SK-N-SH (cell line): ENCODE measurements at regions not wholly inside any gene's neighbourhood (a gene's known extent, or its start where the extent isn't known, plus 50 kb on each side); places are given as distances from the start of the nearest gene placed in this dataset.

Experiments
- CTCF ChIA-PET: fragments of 300-600, 350-600 bp; formaldehyde crosslinking; extraction: SDS; loops from one replicate; lab custom pipeline; 2021; lab: Yijun Ruan, JAX
- POLR2A ChIA-PET: fragments of 350-600 bp; sonication (Branson Sonifier 250); formaldehyde crosslinking; extraction: SDS; loops from one replicate; lab custom pipeline; 2020; ENCODE audit warnings: antibody characterized with exemption, inconsistent platforms; lab: Yijun Ruan, JAX
- DNase-seq: peaks from one replicate; pipeline ENCODE4 v3.0.0; 2012
- H2AFZ ChIP-seq: fragments of 200-600 bp; sonication (generic); 2 replicates; pipeline ENCODE4 v1.8.1; 2016; ENCODE audit warnings: antibody characterized with exemption, mild to moderate bottlenecking, low read depth
- H3F3A ChIP-seq: fragments of 200-600 bp; sonication (generic); replicated peaks from 2 replicates; pipeline ENCODE3; 2016; ENCODE audit warnings: antibody characterized with exemption, mild to moderate bottlenecking; ENCODE audit not compliant: insufficient read depth
- H3K27ac ChIP-seq, 2 experiments: fragments of 200-500 bp in 1 of 2; fragments of 200-600 bp in 1 of 2; sonication (Bioruptor generic) in 1 of 2; sonication (generic), shearing (Covaris generic) in 1 of 2; 2 replicates each; pipeline versions ENCODE4 v1.5.1 to v1.6.1; 2014 to 2016; ENCODE audit warnings: low read depth in 2 of 2, inconsistent platforms in 1 of 2, low read length in 1 of 2, mild to moderate bottlenecking in 1 of 2, mixed read lengths in 1 of 2
- H3K27me3 ChIP-seq: fragments of 200-600 bp; sonication (generic), shearing (Covaris generic); 2 replicates; pipeline ENCODE4 v1.6.1; 2016; ENCODE audit warnings: mixed run types; ENCODE audit not compliant: insufficient read depth
- H3K36me3 ChIP-seq, 2 experiments: fragments of 200-500 bp in 1 of 2; fragments of 200-600 bp in 1 of 2; sonication (Bioruptor generic) in 1 of 2; sonication (generic) in 1 of 2; replicated peaks in 1 of 2; 2 replicates each; pipeline versions ENCODE3 to v1.5.1; 2014 to 2016; ENCODE audit warnings: low read length in 1 of 2, mild to moderate bottlenecking in 1 of 2; ENCODE audit not compliant: insufficient read depth in 2 of 2, control insufficient read depth in 1 of 2
- H3K4me1 ChIP-seq, 2 experiments: fragments of 200-500 bp in 1 of 2; fragments of 200-600 bp in 1 of 2; sonication (Bioruptor generic) in 1 of 2; sonication (generic), shearing (Covaris generic) in 1 of 2; 2 replicates each; pipeline versions ENCODE4 v1.5.1 to v1.6.1; 2014 to 2016; ENCODE audit warnings: low read depth in 1 of 2, low read length in 1 of 2, mixed run types in 1 of 2; ENCODE audit not compliant: insufficient read depth in 2 of 2, control insufficient read depth in 1 of 2
- H3K4me2 ChIP-seq: fragments of 200-600 bp; sonication (generic), shearing (Covaris generic); 2 replicates; pipeline ENCODE4 v1.6.1; 2017; ENCODE audit warnings: mixed run types
- H3K4me3 ChIP-seq, 2 experiments: fragments of 200-500 bp in 1 of 2; fragments of 200-600 bp in 1 of 2; sonication (Bioruptor generic) in 1 of 2; sonication (generic), shearing (Covaris generic) in 1 of 2; 2 replicates each; pipeline versions ENCODE4 v1.5.1 to v1.8.1; 2014 to 2016; ENCODE audit warnings: low read depth in 2 of 2, inconsistent platforms in 1 of 2, low read length in 1 of 2, mild to moderate bottlenecking in 1 of 2, mixed read lengths in 1 of 2, moderate library complexity in 1 of 2
- H3K79me2 ChIP-seq: fragments of 200-600 bp; sonication (generic); 2 replicates; pipeline ENCODE4 v1.8.1; 2017; ENCODE audit warnings: mild to moderate bottlenecking; ENCODE audit not compliant: insufficient read depth
- H3K9ac ChIP-seq: fragments of 200-600 bp; sonication (generic); 2 replicates; pipeline ENCODE4 v1.6.1; 2017; ENCODE audit warnings: mixed run types
- H3K9me2 ChIP-seq: fragments of 200-600 bp; sonication (generic); 2 replicates; pipeline ENCODE4 v1.6.1; 2017; ENCODE audit warnings: mixed run types
- H3K9me3 ChIP-seq: fragments of 200-600 bp; sonication (generic); 2 replicates; pipeline ENCODE4 v1.6.1; 2017; ENCODE audit warnings: mixed run types, mild to moderate bottlenecking, moderate library complexity
- H4K20me1 ChIP-seq: fragments of 200-600 bp; sonication (generic); 2 replicates; pipeline ENCODE4 v1.6.1; 2017; ENCODE audit warnings: mild to moderate bottlenecking, mixed run types; ENCODE audit not compliant: insufficient read depth
- CHD2 ChIP-seq: fragments of 150-350 bp; IDR thresholded peaks from 2 replicates; pipeline ENCODE4 v1.6.1; 2018; ENCODE audit warnings: low read length; ENCODE audit not compliant: partially characterized antibody
- ELF1 ChIP-seq: IDR thresholded peaks from 2 replicates; pipeline ENCODE4 v1.4.0; 2012
- FOSL2 ChIP-seq: IDR thresholded peaks from 2 replicates; pipeline ENCODE4 v1.4.0; 2012; ENCODE audit warnings: low read depth, mild to moderate bottlenecking, moderate library complexity, borderline replicate concordance
- FOXM1 ChIP-seq: IDR thresholded peaks from 2 replicates; pipeline ENCODE4 v1.4.0; 2012; ENCODE audit warnings: low read depth, mild to moderate bottlenecking
- GATA2 ChIP-seq: sonication (generic); formaldehyde crosslinking; IDR thresholded peaks from 2 replicates; pipeline ENCODE4 v1.5.0; 2020; ENCODE audit warnings: mild to moderate bottlenecking, missing genetic modification reagents
- NFIC ChIP-seq: IDR thresholded peaks from 2 replicates; pipeline ENCODE4 v1.4.0; 2012; ENCODE audit warnings: borderline replicate concordance
- NRF1 ChIP-seq: IDR thresholded peaks from 2 replicates; pipeline ENCODE4 v1.6.1; 2012; ENCODE audit warnings: low read depth, mild to moderate bottlenecking, low read length
- RFX5 ChIP-seq: IDR thresholded peaks from 2 replicates; pipeline ENCODE4 v1.6.1; 2012; ENCODE audit warnings: mild to moderate bottlenecking, improper control_type of control experiment, low read length
- YY1 ChIP-seq: IDR thresholded peaks from 2 replicates; pipeline ENCODE4 v1.4.0; 2012; ENCODE audit warnings: low read depth, mild to moderate bottlenecking
- WGBS: methylation state at CpG from one replicate; pipeline ENCODE4 v1.1.6; 2017; ENCODE audit warnings: low lambda C conversion rate; 5-methylcytosine and 5-hydroxymethylcytosine counted together
- TF ChIP-seq, protein P1 (sequence below): IDR thresholded peaks from 2 replicates; pipeline ENCODE4 v1.4.0; 2012; ENCODE audit warnings: low read depth, borderline replicate concordance
- TF ChIP-seq, protein P2 (sequence below): IDR thresholded peaks from 2 replicates; pipeline ENCODE4 v1.6.1; 2012; ENCODE audit warnings: mild to moderate bottlenecking, low read depth, low read length, moderate library complexity

DNA sequence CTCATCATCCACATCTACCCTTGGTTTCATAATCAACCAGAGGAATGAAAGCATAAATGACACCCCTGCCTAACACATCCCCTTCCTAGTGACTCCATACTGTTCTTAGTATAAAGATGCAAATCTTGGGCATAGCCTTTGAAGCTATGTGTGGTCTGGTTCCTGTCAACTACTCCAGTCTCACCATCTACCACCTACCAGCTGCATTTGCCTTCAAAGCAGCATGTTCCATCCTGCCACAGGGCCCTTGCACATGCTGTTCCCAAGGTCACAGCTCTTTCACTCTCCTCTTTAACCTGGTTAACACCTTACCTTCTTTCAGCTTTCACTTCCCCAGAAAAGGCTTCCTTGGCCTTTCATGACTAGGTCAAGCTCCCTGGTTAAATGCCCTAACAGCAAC, 62.3 kb upstream of the ARHGEF3 start:
- TF ChIP-seq RFX5 = no peak
- no peak for TF ChIP-seq CHD2
- TF ChIP-seq, protein P1, sequence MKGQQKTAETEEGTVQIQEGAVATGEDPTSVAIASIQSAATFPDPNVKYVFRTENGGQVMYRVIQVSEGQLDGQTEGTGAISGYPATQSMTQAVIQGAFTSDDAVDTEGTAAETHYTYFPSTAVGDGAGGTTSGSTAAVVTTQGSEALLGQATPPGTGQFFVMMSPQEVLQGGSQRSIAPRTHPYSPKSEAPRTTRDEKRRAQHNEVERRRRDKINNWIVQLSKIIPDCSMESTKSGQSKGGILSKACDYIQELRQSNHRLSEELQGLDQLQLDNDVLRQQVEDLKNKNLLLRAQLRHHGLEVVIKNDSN = no peak
- no peak for TF ChIP-seq YY1
- no peak for TF ChIP-seq GATA2 (CRISPR knock-in tag)
- no peak for TF ChIP-seq NRF1
- TF ChIP-seq, all 33 proteins: peak for 0
- Histone ChIP-seq H3F3A (no peaks in the 10 kb centered on the region), H3K27me3 (no peaks in the 10 kb centered on the region), H3K9ac (no peak overlapping the region), H3K9me3 (no peaks in the 10 kb centered on the region), H3K79me2 (no peaks in the 10 kb centered on the region), H4K20me1 (no peaks in the 10 kb centered on the region), H3K4me2 (no peak overlapping the region), H3K4me3 (no peak overlapping the region), H3K4me1 (peaks cover 4 to 8% of the 10 kb centered on the region in 2 experiments; a peak in 3 of 4 replicates), H3K9me2 (no peaks in the 10 kb centered on the region), H3K36me3 (no peaks in the 10 kb centered on the region), H2AFZ (no peak overlapping the region), H3K27ac (no peak overlapping the region)
- ChIA-PET CTCF (interaction anchor here (0.8 to 2.5 kb wide), 4 partner anchors 8 to 132 kb away, joined by 3 to 9 read pairs (median 6); no protein-coding TSS in a partner anchor), POLR2A (no interaction called here)
- no peak for DNase-seq

DNA sequence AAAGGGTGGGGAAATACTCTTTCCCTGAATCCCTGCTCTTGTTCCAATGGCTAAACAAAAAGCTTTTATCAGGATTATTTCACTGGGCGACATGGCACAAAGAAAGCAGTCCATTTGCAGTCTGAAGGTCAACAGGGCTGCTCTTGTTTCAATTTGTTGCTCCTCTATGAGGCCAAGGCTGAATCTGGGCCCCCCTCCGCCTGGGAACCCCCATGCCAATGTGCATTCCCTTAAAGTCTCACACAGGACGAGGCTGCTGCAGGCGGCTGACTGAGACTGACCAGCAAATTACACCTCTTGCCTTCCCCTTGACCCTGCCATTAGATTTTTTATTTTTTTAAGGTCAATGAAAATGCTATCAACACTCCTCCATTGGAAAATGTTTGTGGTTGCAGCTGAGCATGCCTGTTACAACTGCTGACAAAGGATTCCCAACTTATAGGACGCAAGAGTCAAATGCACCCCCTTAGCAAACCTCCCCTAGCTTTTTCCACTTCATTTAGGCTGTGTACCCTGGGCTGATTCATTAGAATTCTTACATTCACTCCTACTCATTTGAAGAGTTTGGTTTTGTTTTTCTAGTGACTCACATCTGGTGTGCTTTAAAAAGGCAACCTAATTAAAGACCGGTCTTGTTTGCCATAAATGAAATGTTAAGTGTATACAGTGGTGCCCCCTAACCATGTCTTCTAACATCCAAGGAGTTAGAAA, 60.8 kb upstream of the ARHGEF3 start:
- peaks cover 4 to 7% of the 10 kb centered on the region in 2 experiments; a peak in 2 of 4 replicates for H3K4me1 ChIP-seq
- H4K20me1 ChIP-seq = no peaks in the 10 kb centered on the region
- CTCF ChIA-PET = interaction anchor here (0.9 to 1.4 kb wide), 2 partner anchors 61 to 126 kb away, joined by 3 to 5 read pairs; partner anchors contain the start of gene ARHGEF3
- POLR2A ChIA-PET = no interaction called here
- no peaks in the 10 kb centered on the region for H3F3A ChIP-seq
- H3K4me3 ChIP-seq = no peak overlapping the region
- H3K9me3 ChIP-seq = no peaks in the 10 kb centered on the region
- no peak for DNase-seq
- H3K9me2 ChIP-seq = no peaks in the 10 kb centered on the region
- TF ChIP-seq, protein P2, sequence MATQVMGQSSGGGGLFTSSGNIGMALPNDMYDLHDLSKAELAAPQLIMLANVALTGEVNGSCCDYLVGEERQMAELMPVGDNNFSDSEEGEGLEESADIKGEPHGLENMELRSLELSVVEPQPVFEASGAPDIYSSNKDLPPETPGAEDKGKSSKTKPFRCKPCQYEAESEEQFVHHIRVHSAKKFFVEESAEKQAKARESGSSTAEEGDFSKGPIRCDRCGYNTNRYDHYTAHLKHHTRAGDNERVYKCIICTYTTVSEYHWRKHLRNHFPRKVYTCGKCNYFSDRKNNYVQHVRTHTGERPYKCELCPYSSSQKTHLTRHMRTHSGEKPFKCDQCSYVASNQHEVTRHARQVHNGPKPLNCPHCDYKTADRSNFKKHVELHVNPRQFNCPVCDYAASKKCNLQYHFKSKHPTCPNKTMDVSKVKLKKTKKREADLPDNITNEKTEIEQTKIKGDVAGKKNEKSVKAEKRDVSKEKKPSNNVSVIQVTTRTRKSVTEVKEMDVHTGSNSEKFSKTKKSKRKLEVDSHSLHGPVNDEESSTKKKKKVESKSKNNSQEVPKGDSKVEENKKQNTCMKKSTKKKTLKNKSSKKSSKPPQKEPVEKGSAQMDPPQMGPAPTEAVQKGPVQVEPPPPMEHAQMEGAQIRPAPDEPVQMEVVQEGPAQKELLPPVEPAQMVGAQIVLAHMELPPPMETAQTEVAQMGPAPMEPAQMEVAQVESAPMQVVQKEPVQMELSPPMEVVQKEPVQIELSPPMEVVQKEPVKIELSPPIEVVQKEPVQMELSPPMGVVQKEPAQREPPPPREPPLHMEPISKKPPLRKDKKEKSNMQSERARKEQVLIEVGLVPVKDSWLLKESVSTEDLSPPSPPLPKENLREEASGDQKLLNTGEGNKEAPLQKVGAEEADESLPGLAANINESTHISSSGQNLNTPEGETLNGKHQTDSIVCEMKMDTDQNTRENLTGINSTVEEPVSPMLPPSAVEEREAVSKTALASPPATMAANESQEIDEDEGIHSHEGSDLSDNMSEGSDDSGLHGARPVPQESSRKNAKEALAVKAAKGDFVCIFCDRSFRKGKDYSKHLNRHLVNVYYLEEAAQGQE = no peak
- TF ChIP-seq FOXM1 (no peak), NFIC (no peak), FOSL2 (peak; percentile 37; the same call in 1 of the 2 replicates), ELF1 (no peak)
- H3K9ac ChIP-seq = no peak overlapping the region
- H3K27ac ChIP-seq = no peak overlapping the region
- 69% methylated on average over 6 of the region's 6 CpGs for WGBS
- H3K79me2 ChIP-seq = no peaks in the 10 kb centered on the region
- H3K36me3 ChIP-seq = no peaks in the 10 kb centered on the region
- no peak overlapping the region for H2AFZ ChIP-seq
- peak overlapping the region; percentile 42 for H3K4me2 ChIP-seq
- no peaks in the 10 kb centered on the region for H3K27me3 ChIP-seq
